Smooth muscle cell (in vitro differentiated cells): ENCODE measurements at regions not wholly inside any gene's neighbourhood (a gene's known extent, or its start where the extent isn't known, plus 50 kb on each side); places are given as distances from the start of the nearest gene placed in this dataset.
A peak's percentile ranks its signal among the peaks of the same experiment; 100 is the strongest.

Experiments
- DNase-seq: peaks from one replicate; lab custom pipeline; 2025; ENCODE audit not compliant: unreplicated experiment; lab: John Stamatoyannopoulos, UW
- H2AFZ ChIP-seq: fragments of 200-600 bp; sonication (generic); 2 replicates; pipeline ENCODE4 v1.6.0; 2016; ENCODE audit warnings: antibody characterized with exemption, low read depth, mild to moderate bottlenecking
- H3F3A ChIP-seq: fragments of 200-600 bp; sonication (generic); 2 replicates; pipeline ENCODE4 v1.6.0; 2017; ENCODE audit warnings: antibody characterized with exemption, low read depth
- H3K27ac ChIP-seq: fragments of 200-600 bp; sonication (generic); 2 replicates; pipeline ENCODE4 v1.5.1; 2016; ENCODE audit warnings: low read depth, mild to moderate bottlenecking
- H3K27me3 ChIP-seq: fragments of 200-600 bp; sonication (generic); 2 replicates; pipeline ENCODE4 v1.6.1; 2016; ENCODE audit warnings: low read depth, mild to moderate bottlenecking
- H3K36me3 ChIP-seq: fragments of 200-600 bp; sonication (generic); 2 replicates; pipeline ENCODE4 v1.5.1; 2016; ENCODE audit warnings: low read depth
- H3K4me1 ChIP-seq: fragments of 200-600 bp; sonication (generic); 2 replicates; pipeline ENCODE4 v1.5.1; 2016; ENCODE audit warnings: low read depth
- H3K4me2 ChIP-seq: fragments of 200-600 bp; sonication (generic); 2 replicates; pipeline ENCODE4 v1.6.0; 2016; ENCODE audit warnings: mild to moderate bottlenecking
- H3K4me3 ChIP-seq: fragments of 200-600 bp; sonication (generic); 2 replicates; pipeline ENCODE4 v1.5.1; 2016; ENCODE audit warnings: mild to moderate bottlenecking
- H3K79me2 ChIP-seq: fragments of 200-600 bp; sonication (generic); 2 replicates; pipeline ENCODE4 v1.6.0; 2016; ENCODE audit warnings: low read depth, mild to moderate bottlenecking
- H3K9ac ChIP-seq: fragments of 200-600 bp; sonication (generic); 2 replicates; pipeline ENCODE4 v1.6.0; 2016; ENCODE audit warnings: low read depth
- H3K9me3 ChIP-seq: fragments of 200-600 bp; sonication (generic); replicated peaks from 2 replicates; pipeline ENCODE4 v1.5.1; 2016; ENCODE audit warnings: low read depth
- H4K20me1 ChIP-seq: fragments of 200-600 bp; sonication (generic); 2 replicates; pipeline ENCODE4 v1.6.0; 2016; ENCODE audit warnings: low read depth
- CTCF ChIP-seq: fragments of 200-600 bp; sonication (generic); IDR thresholded peaks from 2 replicates; pipeline ENCODE4 v1.5.1; 2017; ENCODE audit warnings: borderline replicate concordance, mild to moderate bottlenecking, antibody characterized with exemption; ENCODE audit not compliant: insufficient read depth, poor library complexity, severe bottlenecking
- WGBS: methylation state at CpG from one replicate; pipeline ENCODE4 v1.1.7; 2016; ENCODE audit warnings: low lambda C conversion rate; 5-methylcytosine and 5-hydroxymethylcytosine counted together

- no peak for TF ChIP-seq CTCF
- H3K9me3 ChIP-seq: no peaks in the 10 kb centered on the region
- no peak overlapping the region for H3K9ac ChIP-seq
- H3K4me1 ChIP-seq: no peaks in the 10 kb centered on the region
- no peak overlapping the region for H3K27ac ChIP-seq
- no peak overlapping the region for H3K4me2 ChIP-seq
- H3K36me3 ChIP-seq: no peaks in the 10 kb centered on the region
- no peaks in the 10 kb centered on the region for H3F3A ChIP-seq
- DNase-seq: no peak
- H3K4me3 ChIP-seq: no peak overlapping the region
- no peaks in the 10 kb centered on the region for H3K79me2 ChIP-seq
- no peak overlapping the region for H2AFZ ChIP-seq
- no peaks in the 10 kb centered on the region for H4K20me1 ChIP-seq
- no peaks in the 10 kb centered on the region for H3K27me3 ChIP-seq
- WGBS: 82% methylated on average over 5 of the region's 5 CpGs
These were observed 119.2 kb downstream of the ARRDC3 start for GRCh38 chr5:91263898-91264297.

- no peak for TF ChIP-seq CTCF
- Histone ChIP-seq H3K4me1 (no peaks in the 10 kb centered on the region), H4K20me1 (no peaks in the 10 kb centered on the region), H3K9ac (no peak overlapping the region), H3K4me3 (no peak overlapping the region), H2AFZ (no peak overlapping the region), H3K9me3 (no peaks in the 10 kb centered on the region), H3K27me3 (no peaks in the 10 kb centered on the region), H3K27ac (no peak overlapping the region), H3F3A (no peaks in the 10 kb centered on the region), H3K79me2 (no peaks in the 10 kb centered on the region), H3K36me3 (no peaks in the 10 kb centered on the region), H3K4me2 (peak overlapping the region; percentile 25)
- no peak for DNase-seq
These were observed 125.8 kb downstream of the ARRDC3 start for GRCh38 chr5:91257301-91257700.

- no peaks in the 10 kb centered on the region for H3K36me3 ChIP-seq
- H3F3A ChIP-seq: no peaks in the 10 kb centered on the region
- H3K27ac ChIP-seq: no peak overlapping the region
- no peak overlapping the region for H3K4me3 ChIP-seq
- H3K27me3 ChIP-seq: no peaks in the 10 kb centered on the region
- H4K20me1 ChIP-seq: no peaks in the 10 kb centered on the region
- H3K79me2 ChIP-seq: no peaks in the 10 kb centered on the region
- 96% methylated on average over 7 of the region's 7 CpGs for WGBS
- H3K9me3 ChIP-seq: no peaks in the 10 kb centered on the region
- no peak overlapping the region for H2AFZ ChIP-seq
- no peak overlapping the region for H3K4me2 ChIP-seq
- H3K9ac ChIP-seq: no peak overlapping the region
- H3K4me1 ChIP-seq: no peaks in the 10 kb centered on the region
- no peak for TF ChIP-seq CTCF
- no peak for DNase-seq
These were observed 127.0 kb downstream of the ARRDC3 start for GRCh38 chr5:91256142-91256524.

GRCh38 chr5:91255396-91256141 is 127.5 kb downstream of the ARRDC3 start:
- Histone ChIP-seq H2AFZ (no peak overlapping the region), H4K20me1 (no peaks in the 10 kb centered on the region), H3K4me2 (no peak overlapping the region), H3K4me3 (no peak overlapping the region), H3K27ac (no peak overlapping the region), H3K9me3 (no peaks in the 10 kb centered on the region), H3K36me3 (no peaks in the 10 kb centered on the region), H3K79me2 (no peaks in the 10 kb centered on the region), H3K27me3 (no peaks in the 10 kb centered on the region), H3K4me1 (no peaks in the 10 kb centered on the region), H3F3A (no peaks in the 10 kb centered on the region), H3K9ac (no peak overlapping the region)
- WGBS: 96% methylated on average over 4 of the region's 4 CpGs
- TF ChIP-seq CTCF: no peak
- no peak for DNase-seq
